Type B pancreatic cell (in vitro differentiated cells): ENCODE measurements at regions not wholly inside any gene's neighbourhood (a gene's known extent, or its start where the extent isn't known, plus 50 kb on each side); places are given as distances from the start of the nearest gene placed in this dataset.
A peak's percentile ranks its signal among the peaks of the same experiment; 100 is the strongest.

Experiments
- DNase-seq: peaks from one replicate; pipeline ENCODE4 v3.0.0; 2021; ENCODE audit warnings: mixed read lengths; ENCODE audit not compliant: unreplicated experiment; ENCODE audit errors: extremely low spot score
- H3K27ac Mint-ChIP-seq: 2 replicates; pipeline ENCODE4 v1.8.0; 2021; ENCODE audit warnings: mild to moderate bottlenecking, mixed read lengths
- H3K27me3 Mint-ChIP-seq: 2 replicates; pipeline ENCODE4 v1.8.0; 2021; ENCODE audit warnings: mixed read lengths
- H3K36me3 Mint-ChIP-seq: 2 replicates; pipeline ENCODE4 v1.8.0; 2021; ENCODE audit warnings: mixed read lengths
- H3K4me1 Mint-ChIP-seq: one replicate; pipeline ENCODE4 v1.8.0; 2021; ENCODE audit warnings: mixed read lengths; ENCODE audit not compliant: unreplicated experiment
- H3K4me3 Mint-ChIP-seq: 2 replicates; pipeline ENCODE4 v1.8.0; 2021; ENCODE audit warnings: mild to moderate bottlenecking, mixed read lengths
- H3K9me3 Mint-ChIP-seq: 2 replicates; pipeline ENCODE4 v1.8.0; 2021; ENCODE audit warnings: mixed read lengths
- TF ChIP-seq, protein P1 (sequence below): fragments of 200-600 bp; sonication (generic); conservative IDR thresholded peaks from 2 replicates; pipeline ENCODE4 v1.5.0; 2021; ENCODE audit warnings: antibody characterized with exemption, mild to moderate bottlenecking

DNA sequence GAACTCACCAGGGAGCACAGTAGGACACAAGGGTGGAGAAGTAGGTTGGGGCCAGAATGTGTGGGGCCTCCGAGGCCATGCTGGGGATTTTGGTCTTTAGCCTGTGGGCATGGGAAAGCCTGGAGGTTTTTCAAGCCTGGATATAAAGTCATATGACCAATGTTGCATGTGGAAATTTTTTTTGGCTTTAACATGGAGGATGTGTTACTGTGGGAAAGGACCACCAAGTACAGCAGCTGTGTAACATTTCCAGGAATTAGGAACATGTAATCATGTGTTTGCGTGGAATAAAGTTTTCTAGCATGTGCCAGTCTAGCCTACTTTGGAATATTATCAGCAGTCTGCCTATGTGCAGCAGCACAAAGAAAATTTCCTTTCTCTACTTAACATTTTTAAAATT is 78.5 kb downstream of the TNFSF18 start:
- Mint-ChIP-seq H3K27ac (no peak overlapping the region), H3K27me3 (no peaks in the 10 kb centered on the region)

DNA sequence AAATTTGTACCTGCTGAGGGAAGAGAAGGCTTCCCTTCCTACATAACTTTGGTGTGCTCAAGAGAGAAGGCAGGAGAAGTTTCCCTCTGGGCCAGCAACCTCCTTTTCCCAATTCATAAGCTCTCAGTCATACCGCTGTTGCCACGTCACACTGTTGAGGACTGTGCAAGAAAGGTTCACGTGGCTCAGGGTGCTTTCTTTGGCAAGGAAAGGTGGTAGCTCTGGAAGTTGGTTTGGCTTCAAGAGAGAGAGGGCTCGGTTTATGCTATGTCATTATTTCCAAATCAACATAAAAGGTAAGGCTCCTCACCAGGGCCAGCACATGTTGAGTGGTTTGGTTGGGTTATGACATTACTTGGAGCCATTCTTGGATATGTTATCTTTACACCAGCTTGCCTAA is 77.3 kb downstream of the TNFSF18 start:
- H3K9me3 Mint-ChIP-seq = no peaks in the 10 kb centered on the region
- H3K36me3 Mint-ChIP-seq = no peaks in the 10 kb centered on the region
- H3K27ac Mint-ChIP-seq = no peak overlapping the region
- peaks cover 12% of the 10 kb centered on the region for H3K4me1 Mint-ChIP-seq
- no peak for DNase-seq
- no peaks in the 10 kb centered on the region for H3K27me3 Mint-ChIP-seq
- no peak overlapping the region for H3K4me3 Mint-ChIP-seq
- TF ChIP-seq, protein P1, sequence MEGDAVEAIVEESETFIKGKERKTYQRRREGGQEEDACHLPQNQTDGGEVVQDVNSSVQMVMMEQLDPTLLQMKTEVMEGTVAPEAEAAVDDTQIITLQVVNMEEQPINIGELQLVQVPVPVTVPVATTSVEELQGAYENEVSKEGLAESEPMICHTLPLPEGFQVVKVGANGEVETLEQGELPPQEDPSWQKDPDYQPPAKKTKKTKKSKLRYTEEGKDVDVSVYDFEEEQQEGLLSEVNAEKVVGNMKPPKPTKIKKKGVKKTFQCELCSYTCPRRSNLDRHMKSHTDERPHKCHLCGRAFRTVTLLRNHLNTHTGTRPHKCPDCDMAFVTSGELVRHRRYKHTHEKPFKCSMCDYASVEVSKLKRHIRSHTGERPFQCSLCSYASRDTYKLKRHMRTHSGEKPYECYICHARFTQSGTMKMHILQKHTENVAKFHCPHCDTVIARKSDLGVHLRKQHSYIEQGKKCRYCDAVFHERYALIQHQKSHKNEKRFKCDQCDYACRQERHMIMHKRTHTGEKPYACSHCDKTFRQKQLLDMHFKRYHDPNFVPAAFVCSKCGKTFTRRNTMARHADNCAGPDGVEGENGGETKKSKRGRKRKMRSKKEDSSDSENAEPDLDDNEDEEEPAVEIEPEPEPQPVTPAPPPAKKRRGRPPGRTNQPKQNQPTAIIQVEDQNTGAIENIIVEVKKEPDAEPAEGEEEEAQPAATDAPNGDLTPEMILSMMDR = no peak

More for the DNA sequence above, 78.5 kb downstream of the TNFSF18 start:
- H3K4me3 Mint-ChIP-seq = no peak overlapping the region
- DNase-seq = no peak
- peaks cover 6% of the 10 kb centered on the region for H3K9me3 Mint-ChIP-seq
- H3K4me1 Mint-ChIP-seq = peaks cover 12% of the 10 kb centered on the region
- TF ChIP-seq, protein P1 = no peak
- H3K36me3 Mint-ChIP-seq = no peaks in the 10 kb centered on the region

DNA sequence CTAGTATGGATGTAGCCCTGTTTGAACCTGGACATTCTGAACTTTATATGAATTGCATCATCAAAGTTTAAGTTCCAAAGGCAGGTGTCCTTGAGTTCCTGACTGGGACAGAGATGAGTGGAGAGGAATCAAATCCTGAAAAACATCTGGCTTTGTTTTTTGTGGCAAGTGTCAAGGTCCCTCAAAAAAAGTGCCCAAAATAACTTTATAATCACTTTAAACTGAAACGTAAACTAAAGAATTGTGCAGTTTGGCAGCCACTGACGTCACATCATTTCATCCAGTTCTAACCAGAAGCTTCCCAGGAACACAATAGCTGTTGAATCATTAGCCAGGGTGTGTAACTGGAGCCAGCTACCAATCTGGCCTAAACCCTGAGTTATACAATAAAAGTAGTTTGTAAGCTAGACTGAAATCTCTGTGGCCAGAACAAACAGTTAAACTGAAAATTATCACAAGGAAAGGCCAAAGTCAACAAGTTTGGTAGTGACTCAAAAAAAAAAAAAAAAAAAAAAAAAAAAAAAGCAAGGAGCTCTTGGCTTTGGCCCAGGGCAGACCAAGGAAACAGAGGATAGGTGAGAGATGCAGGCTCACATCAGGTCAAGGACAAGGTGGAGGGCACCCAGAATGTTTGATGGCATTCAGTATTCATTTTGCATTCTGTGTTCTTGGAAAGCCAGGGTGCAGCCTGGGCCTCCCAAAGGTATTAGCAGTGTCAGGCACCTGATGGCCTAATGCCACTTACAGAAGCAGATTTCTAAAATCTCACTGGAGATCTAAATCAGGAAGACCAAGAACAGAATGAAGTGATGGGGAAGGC is 74.3 kb downstream of the TNFSF18 start:
- H3K9me3 Mint-ChIP-seq = no peaks in the 10 kb centered on the region
- TF ChIP-seq, protein P1 = no peak
- H3K27me3 Mint-ChIP-seq = no peaks in the 10 kb centered on the region
- no peaks in the 10 kb centered on the region for H3K36me3 Mint-ChIP-seq
- no peak for DNase-seq
- peak overlapping the region; percentile 74 for H3K27ac Mint-ChIP-seq
- no peak overlapping the region for H3K4me3 Mint-ChIP-seq
- H3K4me1 Mint-ChIP-seq = peaks cover 16% of the 10 kb centered on the region

DNA sequence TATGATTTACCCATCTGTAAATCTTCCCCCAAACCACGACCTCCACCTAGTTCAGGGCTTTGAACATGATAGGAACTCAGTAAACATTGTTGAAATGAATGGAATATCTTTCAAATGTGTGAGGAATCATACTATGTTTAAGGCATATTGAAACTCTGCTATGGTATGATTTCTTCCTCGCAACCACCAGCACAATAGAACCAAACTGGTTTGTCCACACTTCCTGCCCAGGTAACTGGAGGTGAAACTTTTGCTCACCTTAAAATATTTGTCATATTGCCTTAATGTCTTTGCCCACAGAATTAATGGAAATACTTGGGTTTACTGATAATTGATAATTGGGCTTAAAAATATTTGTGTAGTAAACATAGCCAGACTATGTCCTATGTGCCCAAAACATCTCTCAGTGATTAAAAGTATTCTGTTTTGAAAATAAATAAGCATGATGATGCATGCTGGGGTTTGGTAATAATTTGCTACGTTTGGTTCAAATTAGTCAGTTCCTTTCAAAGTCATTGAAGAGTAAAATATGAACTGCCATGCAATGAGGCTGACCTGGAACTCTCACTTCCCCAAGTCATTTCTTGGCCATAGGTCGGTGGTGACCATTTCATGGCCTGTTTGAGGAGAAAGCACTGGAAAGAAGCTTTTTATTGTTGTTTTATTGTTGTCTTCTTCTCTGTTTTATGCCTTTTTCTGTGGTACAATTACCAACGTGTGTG is 73.3 kb downstream of the TNFSF18 start:
- H3K9me3 Mint-ChIP-seq = no peaks in the 10 kb centered on the region
- H3K36me3 Mint-ChIP-seq = no peaks in the 10 kb centered on the region
- TF ChIP-seq, protein P1 = no peak
- no peaks in the 10 kb centered on the region for H3K27me3 Mint-ChIP-seq
- no peak overlapping the region for H3K4me3 Mint-ChIP-seq
- DNase-seq = no peak
- H3K4me1 Mint-ChIP-seq = peaks cover 10% of the 10 kb centered on the region
- no peak overlapping the region for H3K27ac Mint-ChIP-seq

- Mint-ChIP-seq H3K27ac (no peak overlapping the region), H3K4me3 (no peak overlapping the region), H3K27me3 (no peaks in the 10 kb centered on the region), H3K36me3 (no peaks in the 10 kb centered on the region), H3K9me3 (no peaks in the 10 kb centered on the region), H3K4me1 (peaks cover 10% of the 10 kb centered on the region)
- no peak for DNase-seq
- TF ChIP-seq, protein P1 = no peak
Observed at GRCh38 chr1:172978595-172978994, 72.1 kb downstream of the TNFSF18 start.
